ENCODE measurements at regions not wholly inside any gene's neighbourhood (a gene's known extent, or its start where the extent isn't known, plus 50 kb on each side); places are given as distances from the start of the nearest gene placed in this dataset.

GRCh38 chr5:146254223-146254622 lies 50.8 kb downstream of the RBM27 start:
- intact Hi-C loops (cut with micrococcal nuclease), result no loop called here
- Mint-ChIP-seq H3K4me1 (peaks cover 4 to 8% of the 10 kb centered on the region in 2 donors), H3K36me3 (peaks cover 15% of the 10 kb centered on the region), H3K9me3 (no peaks in the 10 kb centered on the region), H3K27ac (no peak overlapping the region), H3K27me3 (ENCODE audit: low read depth in 2 of 2) (no peaks in the 10 kb centered on the region), H3K4me3 (no peak overlapping the region)
- 88% methylated on average over 1 of the region's 1 CpG for WGBS (ENCODE audit: insufficient coverage)
- DNase-seq (no peak), ATAC-seq (no peak)
- Histone ChIP-seq H3K27ac (ENCODE audit: low read length) (no peak overlapping the region), H3K27me3 (ENCODE audit: control insufficient read depth, insufficient read depth, low read length) (no peaks in the 10 kb centered on the region), H3K4me1 (ENCODE audit: control insufficient read depth, insufficient read depth, low read length) (no peaks in the 10 kb centered on the region), H3K36me3 (ENCODE audit: control insufficient read depth, insufficient read depth, low read length) (peaks cover 49% of the 10 kb centered on the region), H3K9me3 (ENCODE audit: control insufficient read depth, insufficient read depth, low read length) (no peaks in the 10 kb centered on the region), H3K4me3 (ENCODE audit: low read length) (no peak overlapping the region)
- TF ChIP-seq CTCF (IDR thresholded peaks at IDR 0.05), result no peak

DNA sequence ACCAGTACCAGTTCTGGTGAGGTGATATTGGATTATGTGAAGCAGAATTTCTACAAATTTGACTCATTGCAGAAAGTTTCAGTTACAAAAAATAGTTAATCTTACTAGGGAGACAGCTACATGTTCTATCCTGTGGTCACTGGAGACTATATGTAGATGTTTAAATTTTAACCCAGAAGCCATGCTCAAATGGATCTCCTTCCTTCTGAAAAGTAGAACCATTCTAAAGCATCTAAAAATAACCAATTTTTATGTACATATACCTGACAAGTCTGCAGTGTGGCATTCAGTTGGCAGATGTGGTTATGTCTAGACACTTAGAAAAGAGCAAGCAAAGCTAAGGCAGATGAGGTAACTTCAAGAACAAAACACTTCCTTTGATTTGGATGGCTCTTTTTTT lies 65.5 kb upstream of the POU4F3 start:
- no peak for ATAC-seq
- no peak for DNase-seq
- Histone ChIP-seq H3K27me3 (ENCODE audit: control insufficient read depth, insufficient read depth, low read length) (no peaks in the 10 kb centered on the region), H3K9me3 (ENCODE audit: control insufficient read depth, insufficient read depth, low read length) (no peaks in the 10 kb centered on the region), H3K4me1 (ENCODE audit: control insufficient read depth, insufficient read depth, low read length) (no peaks in the 10 kb centered on the region), H3K4me3 (ENCODE audit: low read length) (no peak overlapping the region), H3K36me3 (ENCODE audit: control insufficient read depth, insufficient read depth, low read length) (peaks cover 56% of the 10 kb centered on the region), H3K27ac (ENCODE audit: low read length) (no peak overlapping the region)
- H3K4me3 Mint-ChIP-seq, result no peak overlapping the region
- intact Hi-C loops (cut with micrococcal nuclease), result no loop called here
- peaks cover 22% of the 10 kb centered on the region for H3K36me3 Mint-ChIP-seq
- H3K9me3 Mint-ChIP-seq, result no peaks in the 10 kb centered on the region
- H3K4me1 Mint-ChIP-seq, result no peaks in the 10 kb centered on the region
- H3K27me3 Mint-ChIP-seq (ENCODE audit: low read depth in 2 of 2), result no peaks in the 10 kb centered on the region
- H3K27ac Mint-ChIP-seq, result no peak overlapping the region
- TF ChIP-seq CTCF (IDR thresholded peaks at IDR 0.05), result no peak

DNA sequence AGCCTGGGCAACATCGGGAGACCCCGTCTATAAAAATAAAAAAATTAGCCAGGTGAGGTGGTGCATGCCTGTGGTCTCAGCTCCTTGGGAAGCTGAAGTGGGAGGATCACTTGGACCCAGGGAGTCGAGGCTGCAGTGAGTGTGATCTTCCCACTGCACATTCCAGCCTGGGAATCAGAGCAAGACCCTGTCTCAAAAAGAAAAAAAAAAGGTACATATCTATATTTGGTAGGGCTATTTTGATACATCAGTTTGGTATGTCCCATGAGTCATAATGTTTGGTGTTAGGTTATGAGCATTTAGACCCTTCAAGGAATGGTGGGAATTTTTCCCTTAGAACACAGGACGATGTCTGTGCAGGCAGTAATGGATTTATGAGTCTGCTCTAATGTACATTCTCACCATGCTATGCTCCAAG lies 55.3 kb upstream of the POU4F3 start:
- Histone ChIP-seq H3K27me3 (ENCODE audit: control insufficient read depth, insufficient read depth, low read length) (no peaks in the 10 kb centered on the region), H3K36me3 (ENCODE audit: control insufficient read depth, insufficient read depth, low read length) (peaks cover 43% of the 10 kb centered on the region), H3K4me1 (ENCODE audit: control insufficient read depth, insufficient read depth, low read length) (no peaks in the 10 kb centered on the region), H3K27ac (ENCODE audit: low read length) (no peak overlapping the region), H3K9me3 (ENCODE audit: control insufficient read depth, insufficient read depth, low read length) (no peaks in the 10 kb centered on the region), H3K4me3 (ENCODE audit: low read length) (no peak overlapping the region)
- intact Hi-C loops (cut with micrococcal nuclease), result no loop called here
- no peak overlapping the region for H3K27ac Mint-ChIP-seq
- H3K27me3 Mint-ChIP-seq (ENCODE audit: low read depth in 2 of 2), result no peaks in the 10 kb centered on the region
- peaks cover 0 to 4% of the 10 kb centered on the region in 2 donors for H3K4me1 Mint-ChIP-seq
- no peak for TF ChIP-seq CTCF (IDR thresholded peaks at IDR 0.05)
- ATAC-seq, result no peak
- no peak overlapping the region for H3K4me3 Mint-ChIP-seq
- no peak for DNase-seq
- H3K9me3 Mint-ChIP-seq, result no peaks in the 10 kb centered on the region
- WGBS (ENCODE audit: insufficient coverage), result 100% methylated on average over 4 of the region's 4 CpGs
- peaks cover 7% of the 10 kb centered on the region for H3K36me3 Mint-ChIP-seq

GRCh38 chr5:146284016-146284415 lies 54.6 kb upstream of the POU4F3 start:
- no peak overlapping the region for H3K4me3 ChIP-seq (ENCODE audit: low read length)
- intact Hi-C loops (cut with micrococcal nuclease), result no loop called here
- no peaks in the 10 kb centered on the region for H3K27me3 ChIP-seq (ENCODE audit: control insufficient read depth, insufficient read depth, low read length)
- ATAC-seq, result no peak
- Mint-ChIP-seq H3K27ac (peak overlapping the region; percentile 5 to 17), H3K4me3 (no peak overlapping the region), H3K9me3 (no peaks in the 10 kb centered on the region), H3K36me3 (peaks cover 7% of the 10 kb centered on the region), H3K4me1 (peaks cover 0 to 4% of the 10 kb centered on the region in 2 donors), H3K27me3 (ENCODE audit: low read depth in 2 of 2) (no peaks in the 10 kb centered on the region)
- no peaks in the 10 kb centered on the region for H3K9me3 ChIP-seq (ENCODE audit: control insufficient read depth, insufficient read depth, low read length)
- no peak for TF ChIP-seq CTCF (IDR thresholded peaks at IDR 0.05)
- H3K36me3 ChIP-seq (ENCODE audit: control insufficient read depth, insufficient read depth, low read length), result peaks cover 42% of the 10 kb centered on the region
- H3K4me1 ChIP-seq (ENCODE audit: control insufficient read depth, insufficient read depth, low read length), result no peaks in the 10 kb centered on the region
- H3K27ac ChIP-seq (ENCODE audit: low read length), result no peak overlapping the region
- WGBS (ENCODE audit: insufficient coverage), result 100% methylated on average over 1 of the region's 1 CpG
- DNase-seq, result no peak

All from natural killer cell (primary cell).